WTC11 (cell line): ENCODE measurements at regions not wholly inside any gene's neighbourhood (a gene's known extent, or its start where the extent isn't known, plus 50 kb on each side); places are given as distances from the start of the nearest gene placed in this dataset.

ENCODE experiments used
- ATAC-seq: fragments of 200-7000 bp; cut with Tn5 transposase; 2 replicates; pipeline ENCODE4 v1.10.0; 2021; ENCODE audit warnings: mild to moderate bottlenecking, moderate library complexity
- CTCF ChIA-PET: fragments of 300-600 bp; sonication (Branson Sonifier 250); formaldehyde crosslinking; loops from one replicate; lab custom pipeline; 2021; ENCODE audit warnings: antibody characterized with exemption; lab: Charles Lee
- POLR2A ChIA-PET: fragments of 350-600 bp; sonication (Branson Sonifier 250); formaldehyde crosslinking; loops from one replicate; lab custom pipeline; 2021; ENCODE audit warnings: antibody characterized with exemption; lab: Charles Lee
- DNase-seq: peaks from one replicate; pipeline ENCODE4 v3.0.0; 2021; ENCODE audit warnings: low spot score
- H3K27ac Mint-ChIP-seq: 2 replicates; pipeline ENCODE4 v1.8.0; 2021; ENCODE audit warnings: mixed read lengths
- H3K27me3 Mint-ChIP-seq: 2 replicates; pipeline ENCODE4 v1.8.0; 2021; ENCODE audit warnings: low read depth, mild to moderate bottlenecking, moderate library complexity, mixed read lengths
- H3K36me3 Mint-ChIP-seq: 2 replicates; pipeline ENCODE4 v1.8.0; 2021; ENCODE audit warnings: mixed read lengths
- H3K4me1 Mint-ChIP-seq: 2 replicates; pipeline ENCODE4 v1.8.0; 2022; ENCODE audit warnings: mixed read lengths
- H3K4me3 Mint-ChIP-seq: 2 replicates; pipeline ENCODE4 v1.8.0; 2021; ENCODE audit warnings: mild to moderate bottlenecking, moderate library complexity, mixed read lengths
- H3K9me3 Mint-ChIP-seq: 2 replicates; pipeline ENCODE4 v1.8.0; 2021; ENCODE audit warnings: mixed read lengths
- ETV6 ChIP-seq: sonication (generic); formaldehyde crosslinking; IDR thresholded peaks from 2 replicates; pipeline ENCODE4 v1.8.1; 2022; ENCODE audit warnings: mild to moderate bottlenecking, missing genetic modification reagents
- KAT7 ChIP-seq: sonication (generic); formaldehyde crosslinking; IDR thresholded peaks from 2 replicates; pipeline ENCODE4 v1.8.1; 2023; ENCODE audit warnings: missing genetic modification reagents, mild to moderate bottlenecking, borderline replicate concordance
- OVOL2 ChIP-seq: fragments of 250-450 bp; sonication (Bioruptor Pico); IDR thresholded peaks from 2 replicates; pipeline ENCODE4 v1.9.0; 2021; ENCODE audit warnings: mild to moderate bottlenecking, borderline replicate concordance
- TEAD1 ChIP-seq: sonication (generic); formaldehyde crosslinking; IDR thresholded peaks from 2 replicates; pipeline ENCODE4 v1.8.0; 2022; ENCODE audit warnings: mild to moderate bottlenecking, missing genetic modification reagents
- ZNF232 ChIP-seq: sonication (generic); formaldehyde crosslinking; IDR thresholded peaks from 2 replicates; pipeline ENCODE4 v1.8.0; 2022; ENCODE audit warnings: mild to moderate bottlenecking, missing genetic modification reagents
- ZNF671 ChIP-seq: fragments of 250-450 bp; sonication (Bioruptor Pico); IDR thresholded peaks from 2 replicates; pipeline ENCODE4 v1.8.0; 2021; ENCODE audit warnings: mild to moderate bottlenecking
- TF ChIP-seq, protein P1 (sequence below): sonication (generic); formaldehyde crosslinking; IDR thresholded peaks from 2 replicates; pipeline ENCODE4 v1.8.0; 2022; ENCODE audit warnings: mild to moderate bottlenecking, missing genetic modification reagents
- TF ChIP-seq, protein P2 (sequence below): sonication (generic); formaldehyde crosslinking; IDR thresholded peaks from 2 replicates; pipeline ENCODE4 v1.8.0; 2023; ENCODE audit warnings: missing genetic modification reagents, mild to moderate bottlenecking, borderline replicate concordance
- TF ChIP-seq, protein P3 (sequence below): fragments of 250-450 bp; sonication (Bioruptor Pico); conservative IDR thresholded peaks from 2 replicates; pipeline ENCODE4 v1.9.0; 2021; ENCODE audit warnings: mild to moderate bottlenecking
- TF ChIP-seq, protein P4 (sequence below): sonication (generic); formaldehyde crosslinking; IDR thresholded peaks from 2 replicates; pipeline ENCODE4 v1.8.1; 2022; ENCODE audit warnings: low read depth, mild to moderate bottlenecking, moderate library complexity, missing genetic modification reagents, borderline replicate concordance
- TF ChIP-seq, protein P5 (sequence below): sonication (generic); formaldehyde crosslinking; IDR thresholded peaks from 2 replicates; pipeline ENCODE4 v1.8.1; 2023; ENCODE audit warnings: mild to moderate bottlenecking, missing genetic modification reagents, moderate library complexity
- TF ChIP-seq, protein P6 (sequence below): sonication (generic); formaldehyde crosslinking; IDR thresholded peaks from 2 replicates; pipeline ENCODE4 v1.8.1; 2022; ENCODE audit warnings: mild to moderate bottlenecking, moderate library complexity, missing genetic modification reagents
- TF ChIP-seq, protein P7 (sequence below): fragments of 250-450 bp; sonication (Bioruptor Pico); IDR thresholded peaks from 2 replicates; pipeline ENCODE4 v2.1.2; 2022; ENCODE audit warnings: mild to moderate bottlenecking, moderate library complexity

DNA sequence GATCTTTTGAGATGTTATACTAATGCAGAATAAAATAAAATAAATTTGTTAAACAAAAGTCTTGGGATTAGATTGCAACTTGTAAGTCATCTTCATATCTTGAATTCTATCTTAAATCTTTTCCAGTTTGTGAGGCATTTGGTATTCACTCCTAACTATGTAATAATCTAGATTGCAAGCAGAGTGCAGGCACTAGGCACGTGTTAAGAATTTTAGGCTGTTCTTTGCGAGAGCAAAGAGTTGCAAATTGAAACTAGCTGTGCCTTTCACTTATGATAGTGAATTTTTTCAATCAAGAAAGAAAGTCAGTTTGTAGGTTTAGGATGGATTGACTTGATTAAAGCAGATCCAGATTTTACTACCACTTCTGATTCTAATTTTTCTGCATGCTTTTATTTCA lies 264.1 kb upstream of the SPRY2 start:
- Mint-ChIP-seq H3K27me3 (no peaks in the 10 kb centered on the region), H3K36me3 (no peaks in the 10 kb centered on the region), H3K9me3 (peaks cover 7% of the 10 kb centered on the region; the same call in 1 of the 2 replicates), H3K27ac (no peak overlapping the region), H3K4me1 (0 out of 2 replicates have a peak, but pooled peaks cover 3% of the 10 kb centered on the region), H3K4me3 (no peak overlapping the region)
- TF ChIP-seq, protein P1, sequence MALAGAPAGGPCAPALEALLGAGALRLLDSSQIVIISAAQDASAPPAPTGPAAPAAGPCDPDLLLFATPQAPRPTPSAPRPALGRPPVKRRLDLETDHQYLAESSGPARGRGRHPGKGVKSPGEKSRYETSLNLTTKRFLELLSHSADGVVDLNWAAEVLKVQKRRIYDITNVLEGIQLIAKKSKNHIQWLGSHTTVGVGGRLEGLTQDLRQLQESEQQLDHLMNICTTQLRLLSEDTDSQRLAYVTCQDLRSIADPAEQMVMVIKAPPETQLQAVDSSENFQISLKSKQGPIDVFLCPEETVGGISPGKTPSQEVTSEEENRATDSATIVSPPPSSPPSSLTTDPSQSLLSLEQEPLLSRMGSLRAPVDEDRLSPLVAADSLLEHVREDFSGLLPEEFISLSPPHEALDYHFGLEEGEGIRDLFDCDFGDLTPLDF (CRISPR knock-in tag): no peak
- TF ChIP-seq, protein P2, sequence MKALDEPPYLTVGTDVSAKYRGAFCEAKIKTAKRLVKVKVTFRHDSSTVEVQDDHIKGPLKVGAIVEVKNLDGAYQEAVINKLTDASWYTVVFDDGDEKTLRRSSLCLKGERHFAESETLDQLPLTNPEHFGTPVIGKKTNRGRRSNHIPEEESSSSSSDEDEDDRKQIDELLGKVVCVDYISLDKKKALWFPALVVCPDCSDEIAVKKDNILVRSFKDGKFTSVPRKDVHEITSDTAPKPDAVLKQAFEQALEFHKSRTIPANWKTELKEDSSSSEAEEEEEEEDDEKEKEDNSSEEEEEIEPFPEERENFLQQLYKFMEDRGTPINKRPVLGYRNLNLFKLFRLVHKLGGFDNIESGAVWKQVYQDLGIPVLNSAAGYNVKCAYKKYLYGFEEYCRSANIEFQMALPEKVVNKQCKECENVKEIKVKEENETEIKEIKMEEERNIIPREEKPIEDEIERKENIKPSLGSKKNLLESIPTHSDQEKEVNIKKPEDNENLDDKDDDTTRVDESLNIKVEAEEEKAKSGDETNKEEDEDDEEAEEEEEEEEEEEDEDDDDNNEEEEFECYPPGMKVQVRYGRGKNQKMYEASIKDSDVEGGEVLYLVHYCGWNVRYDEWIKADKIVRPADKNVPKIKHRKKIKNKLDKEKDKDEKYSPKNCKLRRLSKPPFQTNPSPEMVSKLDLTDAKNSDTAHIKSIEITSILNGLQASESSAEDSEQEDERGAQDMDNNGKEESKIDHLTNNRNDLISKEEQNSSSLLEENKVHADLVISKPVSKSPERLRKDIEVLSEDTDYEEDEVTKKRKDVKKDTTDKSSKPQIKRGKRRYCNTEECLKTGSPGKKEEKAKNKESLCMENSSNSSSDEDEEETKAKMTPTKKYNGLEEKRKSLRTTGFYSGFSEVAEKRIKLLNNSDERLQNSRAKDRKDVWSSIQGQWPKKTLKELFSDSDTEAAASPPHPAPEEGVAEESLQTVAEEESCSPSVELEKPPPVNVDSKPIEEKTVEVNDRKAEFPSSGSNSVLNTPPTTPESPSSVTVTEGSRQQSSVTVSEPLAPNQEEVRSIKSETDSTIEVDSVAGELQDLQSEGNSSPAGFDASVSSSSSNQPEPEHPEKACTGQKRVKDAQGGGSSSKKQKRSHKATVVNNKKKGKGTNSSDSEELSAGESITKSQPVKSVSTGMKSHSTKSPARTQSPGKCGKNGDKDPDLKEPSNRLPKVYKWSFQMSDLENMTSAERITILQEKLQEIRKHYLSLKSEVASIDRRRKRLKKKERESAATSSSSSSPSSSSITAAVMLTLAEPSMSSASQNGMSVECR (CRISPR knock-in tag): no peak
- TF ChIP-seq, protein P3, sequence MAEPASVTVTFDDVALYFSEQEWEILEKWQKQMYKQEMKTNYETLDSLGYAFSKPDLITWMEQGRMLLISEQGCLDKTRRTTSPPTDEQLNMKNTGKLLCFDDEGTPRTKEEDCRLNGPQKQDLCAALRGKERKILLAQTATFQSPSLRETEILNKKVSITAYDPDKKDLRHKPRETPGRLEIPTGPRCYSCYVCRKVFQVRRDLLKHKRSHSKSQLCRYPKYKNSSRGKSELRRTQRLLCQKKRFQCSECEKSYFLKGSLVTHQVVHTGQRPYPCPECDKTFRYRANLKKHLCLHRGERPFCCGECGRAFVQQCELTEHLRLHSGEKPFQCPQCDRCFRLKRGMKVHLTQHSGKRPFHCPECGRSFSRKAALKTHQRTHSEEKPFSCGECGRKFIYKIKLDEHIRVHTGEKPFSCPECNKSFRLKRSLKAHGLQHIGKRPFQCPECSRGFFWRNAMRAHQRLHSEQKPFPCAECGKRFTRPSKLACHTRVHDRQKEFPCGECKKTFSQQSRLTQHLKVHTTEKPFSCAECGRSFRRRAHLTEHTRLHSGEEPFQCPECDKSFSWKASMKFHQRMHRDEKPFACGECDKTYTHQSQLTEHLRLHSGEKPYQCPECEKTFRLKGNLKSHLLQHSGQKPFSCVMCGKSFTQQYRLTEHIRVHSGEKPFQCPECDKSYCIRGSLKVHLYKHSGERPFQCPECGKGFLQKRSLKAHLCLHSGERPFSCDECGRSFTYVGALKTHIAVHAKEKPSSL (CRISPR knock-in tag): no peak
- TF ChIP-seq, protein P4, sequence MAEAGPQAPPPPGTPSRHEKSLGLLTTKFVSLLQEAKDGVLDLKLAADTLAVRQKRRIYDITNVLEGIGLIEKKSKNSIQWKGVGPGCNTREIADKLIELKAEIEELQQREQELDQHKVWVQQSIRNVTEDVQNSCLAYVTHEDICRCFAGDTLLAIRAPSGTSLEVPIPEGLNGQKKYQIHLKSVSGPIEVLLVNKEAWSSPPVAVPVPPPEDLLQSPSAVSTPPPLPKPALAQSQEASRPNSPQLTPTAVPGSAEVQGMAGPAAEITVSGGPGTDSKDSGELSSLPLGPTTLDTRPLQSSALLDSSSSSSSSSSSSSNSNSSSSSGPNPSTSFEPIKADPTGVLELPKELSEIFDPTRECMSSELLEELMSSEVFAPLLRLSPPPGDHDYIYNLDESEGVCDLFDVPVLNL (CRISPR knock-in tag): no peak
- TF ChIP-seq KAT7 (CRISPR knock-in tag) (no peak), ZNF671 (CRISPR knock-in tag) (no peak), TEAD1 (CRISPR knock-in tag) (no peak), ZNF232 (CRISPR knock-in tag) (no peak), ETV6 (no peak), OVOL2 (CRISPR knock-in tag) (no peak)
- TF ChIP-seq, protein P5, sequence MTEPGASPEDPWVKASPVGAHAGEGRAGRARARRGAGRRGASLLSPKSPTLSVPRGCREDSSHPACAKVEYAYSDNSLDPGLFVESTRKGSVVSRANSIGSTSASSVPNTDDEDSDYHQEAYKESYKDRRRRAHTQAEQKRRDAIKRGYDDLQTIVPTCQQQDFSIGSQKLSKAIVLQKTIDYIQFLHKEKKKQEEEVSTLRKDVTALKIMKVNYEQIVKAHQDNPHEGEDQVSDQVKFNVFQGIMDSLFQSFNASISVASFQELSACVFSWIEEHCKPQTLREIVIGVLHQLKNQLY (CRISPR knock-in tag): no peak
- TF ChIP-seq, protein P6, sequence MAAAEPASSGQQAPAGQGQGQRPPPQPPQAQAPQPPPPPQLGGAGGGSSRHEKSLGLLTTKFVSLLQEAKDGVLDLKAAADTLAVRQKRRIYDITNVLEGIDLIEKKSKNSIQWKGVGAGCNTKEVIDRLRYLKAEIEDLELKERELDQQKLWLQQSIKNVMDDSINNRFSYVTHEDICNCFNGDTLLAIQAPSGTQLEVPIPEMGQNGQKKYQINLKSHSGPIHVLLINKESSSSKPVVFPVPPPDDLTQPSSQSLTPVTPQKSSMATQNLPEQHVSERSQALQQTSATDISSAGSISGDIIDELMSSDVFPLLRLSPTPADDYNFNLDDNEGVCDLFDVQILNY: no peak
- TF ChIP-seq, protein P7, sequence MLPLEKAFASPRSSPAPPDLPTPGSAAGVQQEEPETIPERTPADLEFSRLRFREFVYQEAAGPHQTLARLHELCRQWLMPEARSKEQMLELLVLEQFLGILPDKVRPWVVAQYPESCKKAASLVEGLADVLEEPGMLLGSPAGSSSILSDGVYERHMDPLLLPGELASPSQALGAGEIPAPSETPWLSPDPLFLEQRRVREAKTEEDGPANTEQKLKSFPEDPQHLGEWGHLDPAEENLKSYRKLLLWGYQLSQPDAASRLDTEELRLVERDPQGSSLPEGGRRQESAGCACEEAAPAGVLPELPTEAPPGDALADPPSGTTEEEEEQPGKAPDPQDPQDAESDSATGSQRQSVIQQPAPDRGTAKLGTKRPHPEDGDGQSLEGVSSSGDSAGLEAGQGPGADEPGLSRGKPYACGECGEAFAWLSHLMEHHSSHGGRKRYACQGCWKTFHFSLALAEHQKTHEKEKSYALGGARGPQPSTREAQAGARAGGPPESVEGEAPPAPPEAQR (CRISPR knock-in tag): no peak
- no peak for DNase-seq
- no peak for ATAC-seq
- POLR2A ChIA-PET: no interaction called here
- CTCF ChIA-PET: no interaction called here
